ENCODE measurements at regions not wholly inside any gene's neighbourhood (a gene's known extent, or its start where the extent isn't known, plus 50 kb on each side); places are given as distances from the start of the nearest gene placed in this dataset.

- Histone ChIP-seq H3K4me3 (no peak overlapping the region), H3K36me3 (ENCODE audit: control insufficient read depth in 4 of 4, insufficient read depth in 4 of 4, low read length in 4 of 4) (no peaks in the 10 kb centered on the region), H3K9me3 (ENCODE audit: control insufficient read depth in 4 of 4, insufficient read depth in 3 of 4, low read length in 3 of 4) (no peaks in the 10 kb centered on the region), H3K27me3 (ENCODE audit: control insufficient read depth in 3 of 3, insufficient read depth in 3 of 3, low read length in 2 of 3) (peaks cover 0 to 47% (median 20%) of the 10 kb centered on the region in 3 donors), H3K4me1 (ENCODE audit: control insufficient read depth in 5 of 5, insufficient read depth in 5 of 5, low read length in 5 of 5) (peaks cover 0 to 2% (median 0%) of the 10 kb centered on the region in 5 donors), H3K27ac (ENCODE audit: low read depth in 1 of 2, low read length in 1 of 2) (no peak overlapping the region), H3K9ac (ENCODE audit: insufficient read depth in 1 of 2, low read length in 2 of 2) (no peak overlapping the region)
- 53 to 92% methylated on average over 1 of the region's 1 CpG for WGBS, 2 donors
- no peak for ATAC-seq (ENCODE audit: insufficient read depth, low FRiP score)
- no peak for TF ChIP-seq CTCF (IDR thresholded peaks at IDR 0.05; ENCODE audit: control extremely low read depth, extremely low read depth)
- peak in 1 of 3 donors; percentile 16 for DNase-seq
Observed at GRCh38 chrX:115490814-115491213, 70.2 kb upstream of the PLS3 start.

GRCh38 chrX:115491766-115492165, 69.2 kb upstream of the PLS3 start:
- DNase-seq (peak in 1 of 3 donors; percentile 16), ATAC-seq (ENCODE audit: insufficient read depth, low FRiP score) (no peak)
- H3K27me3 ChIP-seq (ENCODE audit: control insufficient read depth in 3 of 3, insufficient read depth in 3 of 3, low read length in 2 of 3) = peaks cover 0 to 51% (median 22%) of the 10 kb centered on the region in 3 donors
- TF ChIP-seq CTCF (IDR thresholded peaks at IDR 0.05; ENCODE audit: control extremely low read depth, extremely low read depth) = no peak
- H3K36me3 ChIP-seq (ENCODE audit: control insufficient read depth in 4 of 4, insufficient read depth in 4 of 4, low read length in 4 of 4) = no peaks in the 10 kb centered on the region
- H3K9ac ChIP-seq (ENCODE audit: insufficient read depth in 1 of 2, low read length in 2 of 2) = no peak overlapping the region
- no peaks in the 10 kb centered on the region for H3K9me3 ChIP-seq (ENCODE audit: control insufficient read depth in 4 of 4, insufficient read depth in 3 of 4, low read length in 3 of 4)
- H3K27ac ChIP-seq (ENCODE audit: low read depth in 1 of 2, low read length in 1 of 2) = no peak overlapping the region
- no peak overlapping the region for H3K4me3 ChIP-seq
- H3K4me1 ChIP-seq (ENCODE audit: control insufficient read depth in 5 of 5, insufficient read depth in 5 of 5, low read length in 5 of 5) = peaks cover 0 to 2% (median 0%) of the 10 kb centered on the region in 5 donors

GRCh38 chrX:115493015-115493414, 68.0 kb upstream of the PLS3 start:
- Histone ChIP-seq H3K9me3 (ENCODE audit: control insufficient read depth in 4 of 4, insufficient read depth in 3 of 4, low read length in 3 of 4) (no peaks in the 10 kb centered on the region), H3K9ac (ENCODE audit: insufficient read depth in 1 of 2, low read length in 2 of 2) (no peak overlapping the region), H3K4me1 (ENCODE audit: control insufficient read depth in 5 of 5, insufficient read depth in 5 of 5, low read length in 5 of 5) (peaks cover 0 to 2% (median 0%) of the 10 kb centered on the region in 5 donors), H3K4me3 (no peak overlapping the region), H3K27ac (ENCODE audit: low read depth in 1 of 2, low read length in 1 of 2) (no peak overlapping the region), H3K27me3 (ENCODE audit: control insufficient read depth in 3 of 3, insufficient read depth in 3 of 3, low read length in 2 of 3) (peaks cover 0 to 47% (median 21%) of the 10 kb centered on the region in 3 donors), H3K36me3 (ENCODE audit: control insufficient read depth in 4 of 4, insufficient read depth in 4 of 4, low read length in 4 of 4) (no peaks in the 10 kb centered on the region)
- TF ChIP-seq CTCF (IDR thresholded peaks at IDR 0.05; ENCODE audit: control extremely low read depth, extremely low read depth) = no peak
- no peak for DNase-seq
- WGBS, 2 donors = 57 to 100% methylated on average over 1 of the region's 1 CpG
- ATAC-seq (ENCODE audit: insufficient read depth, low FRiP score) = no peak

- DNase-seq (no peak), ATAC-seq (ENCODE audit: insufficient read depth, low FRiP score) (no peak)
- TF ChIP-seq CTCF (IDR thresholded peaks at IDR 0.05; ENCODE audit: control extremely low read depth, extremely low read depth) = no peak
- peaks cover 0 to 2% (median 0%) of the 10 kb centered on the region in 5 donors for H3K4me1 ChIP-seq (ENCODE audit: control insufficient read depth in 5 of 5, insufficient read depth in 5 of 5, low read length in 5 of 5)
- no peaks in the 10 kb centered on the region for H3K36me3 ChIP-seq (ENCODE audit: control insufficient read depth in 4 of 4, insufficient read depth in 4 of 4, low read length in 4 of 4)
- H3K9me3 ChIP-seq (ENCODE audit: control insufficient read depth in 4 of 4, insufficient read depth in 3 of 4, low read length in 3 of 4) = no peaks in the 10 kb centered on the region
- H3K9ac ChIP-seq (ENCODE audit: insufficient read depth in 1 of 2, low read length in 2 of 2) = no peak overlapping the region
- no peak overlapping the region for H3K4me3 ChIP-seq
- peaks cover 0 to 46% (median 22%) of the 10 kb centered on the region in 3 donors for H3K27me3 ChIP-seq (ENCODE audit: control insufficient read depth in 3 of 3, insufficient read depth in 3 of 3, low read length in 2 of 3)
- no peak overlapping the region for H3K27ac ChIP-seq (ENCODE audit: low read depth in 1 of 2, low read length in 1 of 2)
- WGBS, 2 donors = 45 to 66% methylated on average over 3 of the region's 3 CpGs
Observed at GRCh38 chrX:115494161-115494560, 66.8 kb upstream of the PLS3 start.
